ENCODE measurements at regions not wholly inside any gene's neighbourhood (a gene's known extent, or its start where the extent isn't known, plus 50 kb on each side); places are given as distances from the start of the nearest gene placed in this dataset.
A peak's percentile ranks its signal among the peaks of the same experiment; 100 is the strongest.

DNA sequence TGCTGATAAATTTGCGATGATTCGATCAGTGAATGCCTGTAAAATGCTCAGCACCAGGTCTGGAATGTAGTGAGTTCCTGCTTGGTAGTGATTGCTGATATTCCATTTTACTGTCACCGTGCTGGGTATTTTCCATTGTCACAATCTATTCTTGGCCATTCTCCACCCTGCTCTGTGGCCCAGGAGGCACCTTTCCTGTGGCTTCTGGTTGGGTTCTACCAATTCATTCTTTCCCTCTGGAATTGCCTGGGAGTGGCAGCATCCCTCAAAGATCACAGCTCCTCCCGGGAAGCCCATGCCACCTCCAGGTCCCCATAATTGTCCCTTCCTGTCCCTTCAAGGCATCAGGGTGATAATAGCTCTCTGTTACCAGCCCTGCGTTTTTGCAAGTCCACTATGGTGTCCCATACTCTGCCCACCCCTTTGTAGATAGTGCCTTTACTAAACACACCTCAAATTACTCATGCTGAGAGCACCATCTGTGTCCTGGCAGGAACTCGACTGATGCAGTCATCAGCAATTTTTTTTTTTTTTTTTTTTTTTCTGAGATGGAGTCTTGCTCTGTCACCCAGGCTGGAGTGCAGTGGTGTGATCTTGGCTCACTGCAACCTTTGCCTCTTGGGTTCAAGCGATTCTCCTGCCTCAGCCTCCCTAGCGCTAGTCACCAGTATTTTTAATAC, 177.8 kb upstream of the PROK2 start:
- H3K4me3 ChIP-seq (ENCODE audit: low read depth, low read length) = no peak overlapping the region
- TF ChIP-seq, protein P1, sequence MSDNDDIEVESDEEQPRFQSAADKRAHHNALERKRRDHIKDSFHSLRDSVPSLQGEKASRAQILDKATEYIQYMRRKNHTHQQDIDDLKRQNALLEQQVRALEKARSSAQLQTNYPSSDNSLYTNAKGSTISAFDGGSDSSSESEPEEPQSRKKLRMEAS (IDR thresholded peaks at IDR 0.05; ENCODE audit: low read depth, low read length) = no peak
- TF ChIP-seq MYC (IDR thresholded peaks at IDR 0.05; ENCODE audit: low read depth, low read length) (no peak), POLR2A (IDR thresholded peaks at IDR 0.05; ENCODE audit: extremely low read depth, insufficient read length) (no peak)
- TF ChIP-seq, protein P2, sequence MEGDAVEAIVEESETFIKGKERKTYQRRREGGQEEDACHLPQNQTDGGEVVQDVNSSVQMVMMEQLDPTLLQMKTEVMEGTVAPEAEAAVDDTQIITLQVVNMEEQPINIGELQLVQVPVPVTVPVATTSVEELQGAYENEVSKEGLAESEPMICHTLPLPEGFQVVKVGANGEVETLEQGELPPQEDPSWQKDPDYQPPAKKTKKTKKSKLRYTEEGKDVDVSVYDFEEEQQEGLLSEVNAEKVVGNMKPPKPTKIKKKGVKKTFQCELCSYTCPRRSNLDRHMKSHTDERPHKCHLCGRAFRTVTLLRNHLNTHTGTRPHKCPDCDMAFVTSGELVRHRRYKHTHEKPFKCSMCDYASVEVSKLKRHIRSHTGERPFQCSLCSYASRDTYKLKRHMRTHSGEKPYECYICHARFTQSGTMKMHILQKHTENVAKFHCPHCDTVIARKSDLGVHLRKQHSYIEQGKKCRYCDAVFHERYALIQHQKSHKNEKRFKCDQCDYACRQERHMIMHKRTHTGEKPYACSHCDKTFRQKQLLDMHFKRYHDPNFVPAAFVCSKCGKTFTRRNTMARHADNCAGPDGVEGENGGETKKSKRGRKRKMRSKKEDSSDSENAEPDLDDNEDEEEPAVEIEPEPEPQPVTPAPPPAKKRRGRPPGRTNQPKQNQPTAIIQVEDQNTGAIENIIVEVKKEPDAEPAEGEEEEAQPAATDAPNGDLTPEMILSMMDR (IDR thresholded peaks at IDR 0.05; ENCODE audit: low read depth, low read length) = no peak
- no peak for DNase-seq (ENCODE audit: low read depth)

DNA sequence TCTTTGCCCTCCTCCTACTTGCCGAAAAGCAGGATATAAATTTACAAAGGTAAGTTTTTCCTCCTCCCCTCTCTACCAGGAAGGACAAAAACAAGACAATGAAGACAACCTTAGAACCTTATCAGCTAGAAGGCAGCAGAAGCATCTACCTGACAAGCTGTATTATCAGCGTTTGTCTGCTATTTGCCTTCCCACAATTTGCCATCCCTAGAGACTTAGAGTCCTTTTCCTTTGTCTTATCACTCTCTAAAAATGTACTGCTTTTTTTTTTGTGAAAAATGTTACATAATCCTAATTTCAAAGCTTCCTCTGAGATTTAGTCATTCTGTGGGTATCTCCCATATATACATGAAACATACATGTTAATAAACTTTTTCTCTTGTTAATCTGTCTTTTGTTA, 176.9 kb upstream of the PROK2 start:
- TF ChIP-seq MYC (IDR thresholded peaks at IDR 0.05; ENCODE audit: low read depth, low read length) (no peak), POLR2A (IDR thresholded peaks at IDR 0.05; ENCODE audit: extremely low read depth, insufficient read length) (no peak)
- TF ChIP-seq, protein P1 (IDR thresholded peaks at IDR 0.05; ENCODE audit: low read depth, low read length) = no peak
- TF ChIP-seq, protein P2 (IDR thresholded peaks at IDR 0.05; ENCODE audit: low read depth, low read length) = no peak
- no peak overlapping the region for H3K4me3 ChIP-seq (ENCODE audit: low read depth, low read length)
- DNase-seq (ENCODE audit: low read depth) = no peak

DNA sequence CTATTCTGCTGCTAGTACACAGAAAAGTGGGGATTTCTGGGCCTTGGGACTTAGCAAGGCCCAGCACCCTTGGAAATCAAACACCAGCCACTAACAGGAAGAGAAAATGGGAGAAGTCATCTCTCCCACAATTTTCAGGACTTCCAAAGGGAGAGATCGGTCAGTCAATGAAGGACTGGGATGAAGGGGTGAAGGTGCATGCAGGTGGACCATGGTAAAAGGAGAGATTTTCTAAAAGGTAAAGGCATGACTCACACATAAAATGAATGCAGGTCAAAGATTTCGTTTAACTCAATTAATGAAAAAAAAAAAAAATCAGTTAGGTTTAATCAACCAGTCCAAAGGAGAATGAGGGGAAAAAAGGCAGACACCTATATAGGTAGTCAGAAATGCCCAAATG, 176.4 kb upstream of the PROK2 start:
- TF ChIP-seq, protein P2 (IDR thresholded peaks at IDR 0.05; ENCODE audit: low read depth, low read length) = no peak
- H3K4me3 ChIP-seq (ENCODE audit: low read depth, low read length) = no peak overlapping the region
- DNase-seq (ENCODE audit: low read depth) = no peak

DNA sequence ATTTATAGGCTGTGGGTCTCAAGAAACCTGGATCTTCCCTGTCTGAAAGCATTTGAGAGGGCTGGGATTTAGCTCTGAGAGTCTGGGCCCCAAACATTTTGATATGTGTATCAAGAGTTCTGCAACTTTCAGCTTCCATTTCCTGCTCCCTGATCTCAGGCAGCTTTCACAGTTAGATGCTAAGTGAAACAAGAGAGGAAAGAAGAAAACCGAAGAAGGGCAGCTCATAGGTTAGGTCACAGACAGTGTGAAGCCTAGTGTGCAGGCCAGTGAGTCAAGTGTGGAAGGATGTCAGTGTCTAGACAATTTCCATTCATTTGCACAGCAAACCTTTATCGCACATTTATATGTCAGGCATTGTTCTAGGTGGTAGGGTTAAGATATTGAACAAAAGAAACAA, 173.6 kb upstream of the PROK2 start:
- TF ChIP-seq MYC (IDR thresholded peaks at IDR 0.05; ENCODE audit: low read depth, low read length) = no peak
- TF ChIP-seq, protein P1 (IDR thresholded peaks at IDR 0.05; ENCODE audit: low read depth, low read length) = no peak
- TF ChIP-seq, protein P2 (IDR thresholded peaks at IDR 0.05; ENCODE audit: low read depth, low read length) = no peak
- TF ChIP-seq POLR2A (IDR thresholded peaks at IDR 0.05; ENCODE audit: extremely low read depth, insufficient read length) = no peak
- DNase-seq (ENCODE audit: low read depth) = no peak
- no peak overlapping the region for H3K4me3 ChIP-seq (ENCODE audit: low read depth, low read length)

DNA sequence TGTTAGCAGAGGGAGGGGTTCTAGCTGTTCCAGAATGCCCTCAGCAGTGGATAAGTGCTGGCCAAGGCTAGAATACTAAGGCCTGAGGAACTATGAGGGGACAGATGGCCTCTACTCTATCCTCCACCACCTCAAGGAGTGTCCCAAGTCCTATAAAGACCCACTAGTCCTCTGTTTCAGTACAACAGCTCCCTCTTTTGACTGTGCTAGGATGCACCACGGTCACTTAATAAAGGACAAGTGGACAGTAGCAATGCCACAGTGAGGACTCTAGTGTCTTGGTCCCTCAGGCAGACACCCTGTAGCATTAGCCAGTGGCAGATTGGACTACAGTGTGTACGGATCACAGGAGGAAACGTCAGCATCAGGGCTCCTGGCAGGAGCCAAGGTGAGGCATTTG, 171.8 kb upstream of the PROK2 start:
- peak; percentile 14 for DNase-seq (ENCODE audit: low read depth)

More for the DNA sequence above, 171.8 kb upstream of the PROK2 start:
- no peak overlapping the region for H3K4me3 ChIP-seq (ENCODE audit: low read depth, low read length)
- TF ChIP-seq, protein P2 (IDR thresholded peaks at IDR 0.05; ENCODE audit: low read depth, low read length) = no peak
- no peak for TF ChIP-seq MYC (IDR thresholded peaks at IDR 0.05; ENCODE audit: low read depth, low read length)
- TF ChIP-seq, protein P1 (IDR thresholded peaks at IDR 0.05; ENCODE audit: low read depth, low read length) = no peak
- TF ChIP-seq POLR2A (IDR thresholded peaks at IDR 0.05; ENCODE audit: extremely low read depth, insufficient read length) = no peak
